ENCODE measurements at regions not wholly inside any gene's neighbourhood (a gene's known extent, or its start where the extent isn't known, plus 50 kb on each side); places are given as distances from the start of the nearest gene placed in this dataset.

DNA sequence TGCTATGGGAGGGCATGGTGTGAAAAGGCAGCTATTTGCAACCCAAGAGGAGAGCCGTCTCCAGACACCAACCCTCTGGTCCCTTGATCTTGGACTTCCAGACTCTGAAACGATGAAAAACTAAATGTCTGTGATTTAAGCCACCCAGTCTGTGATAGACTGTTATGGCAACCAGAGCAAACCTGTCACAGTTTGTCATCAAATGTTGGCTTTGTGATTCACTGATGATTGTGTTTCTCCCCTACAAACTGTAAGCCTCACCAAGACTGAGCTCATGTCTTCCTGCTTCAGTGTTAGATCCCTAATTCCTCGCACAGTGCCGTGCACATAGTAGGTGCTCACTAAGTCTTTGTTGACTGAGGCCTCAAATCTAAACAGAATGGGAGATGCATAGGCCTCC is 224.6 kb upstream of the PITRM1 start:
- DNase-seq (ENCODE audit: extremely low read depth, low read depth), result no peak
- TF ChIP-seq, protein P1, sequence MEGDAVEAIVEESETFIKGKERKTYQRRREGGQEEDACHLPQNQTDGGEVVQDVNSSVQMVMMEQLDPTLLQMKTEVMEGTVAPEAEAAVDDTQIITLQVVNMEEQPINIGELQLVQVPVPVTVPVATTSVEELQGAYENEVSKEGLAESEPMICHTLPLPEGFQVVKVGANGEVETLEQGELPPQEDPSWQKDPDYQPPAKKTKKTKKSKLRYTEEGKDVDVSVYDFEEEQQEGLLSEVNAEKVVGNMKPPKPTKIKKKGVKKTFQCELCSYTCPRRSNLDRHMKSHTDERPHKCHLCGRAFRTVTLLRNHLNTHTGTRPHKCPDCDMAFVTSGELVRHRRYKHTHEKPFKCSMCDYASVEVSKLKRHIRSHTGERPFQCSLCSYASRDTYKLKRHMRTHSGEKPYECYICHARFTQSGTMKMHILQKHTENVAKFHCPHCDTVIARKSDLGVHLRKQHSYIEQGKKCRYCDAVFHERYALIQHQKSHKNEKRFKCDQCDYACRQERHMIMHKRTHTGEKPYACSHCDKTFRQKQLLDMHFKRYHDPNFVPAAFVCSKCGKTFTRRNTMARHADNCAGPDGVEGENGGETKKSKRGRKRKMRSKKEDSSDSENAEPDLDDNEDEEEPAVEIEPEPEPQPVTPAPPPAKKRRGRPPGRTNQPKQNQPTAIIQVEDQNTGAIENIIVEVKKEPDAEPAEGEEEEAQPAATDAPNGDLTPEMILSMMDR (IDR thresholded peaks at IDR 0.05; ENCODE audit: low read depth, low read length), result no peak

DNA sequence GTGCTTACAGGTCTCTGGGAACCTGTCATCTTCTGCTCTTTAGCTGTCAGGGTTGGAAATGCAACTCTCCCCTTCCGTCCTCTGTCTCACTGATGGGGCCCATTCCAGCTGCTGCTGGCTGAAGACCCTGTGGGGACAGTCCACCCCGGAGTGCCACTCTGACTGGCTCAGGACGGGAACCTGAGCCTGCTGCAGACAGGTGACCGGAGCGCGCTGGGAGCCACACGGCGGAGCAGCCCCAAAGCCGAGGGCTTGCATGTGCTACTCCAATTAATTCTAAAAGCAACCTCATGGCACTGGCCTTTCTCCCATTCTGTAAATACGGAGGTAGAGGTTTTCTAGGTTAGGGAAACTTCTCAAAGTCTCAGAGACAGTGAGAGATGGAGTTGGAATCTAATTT is 223.5 kb upstream of the PITRM1 start:
- TF ChIP-seq, protein P1 (IDR thresholded peaks at IDR 0.05; ENCODE audit: low read depth, low read length), result no peak

DNA sequence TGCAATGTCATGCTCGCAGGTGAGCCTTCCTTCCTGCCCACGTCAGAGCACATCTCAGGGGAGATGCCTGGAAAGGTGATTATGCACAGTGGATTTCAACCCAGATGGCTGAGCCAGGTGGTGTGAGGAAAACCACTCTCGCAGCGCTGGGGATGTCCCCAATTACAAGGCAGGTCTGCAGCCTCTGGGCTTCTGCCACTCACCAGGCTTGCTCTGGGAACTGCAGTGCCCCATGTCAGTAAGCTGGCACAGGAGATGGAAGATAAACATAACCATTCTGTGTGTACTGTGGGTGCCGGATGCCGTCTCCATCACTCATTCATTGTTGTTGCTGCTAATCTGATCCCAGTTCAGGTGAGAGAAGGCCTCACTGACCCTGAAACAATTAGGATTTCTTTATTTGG is 222.9 kb upstream of the PITRM1 start:
- DNase-seq (ENCODE audit: extremely low read depth, low read depth), result no peak
- TF ChIP-seq, protein P1 (IDR thresholded peaks at IDR 0.05; ENCODE audit: low read depth, low read length), result no peak

More for the DNA sequence above, 223.5 kb upstream of the PITRM1 start:
- DNase-seq (ENCODE audit: extremely low read depth, low read depth), result no peak

DNA sequence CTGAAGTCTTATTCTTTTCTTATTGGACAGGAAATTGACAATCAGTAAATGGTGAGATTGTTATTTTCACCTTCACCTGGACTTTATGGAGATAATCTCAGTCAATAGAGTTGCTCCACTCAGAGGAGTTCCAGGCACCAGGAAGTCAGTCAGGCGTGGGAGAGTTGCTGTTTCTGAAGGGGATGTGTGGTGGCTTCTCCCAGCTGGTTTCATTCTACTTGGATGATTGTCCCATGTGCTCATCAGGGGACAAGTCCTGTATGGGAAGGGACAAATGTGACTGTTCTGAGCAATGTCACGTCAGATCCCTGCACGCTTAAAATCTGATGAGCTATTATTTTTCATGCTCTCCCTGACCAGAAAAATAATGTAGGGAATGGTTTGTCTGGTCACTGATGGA is 222.5 kb upstream of the PITRM1 start:
- no peak for DNase-seq (ENCODE audit: extremely low read depth, low read depth)
- TF ChIP-seq, protein P1 (IDR thresholded peaks at IDR 0.05; ENCODE audit: low read depth, low read length), result no peak

DNA sequence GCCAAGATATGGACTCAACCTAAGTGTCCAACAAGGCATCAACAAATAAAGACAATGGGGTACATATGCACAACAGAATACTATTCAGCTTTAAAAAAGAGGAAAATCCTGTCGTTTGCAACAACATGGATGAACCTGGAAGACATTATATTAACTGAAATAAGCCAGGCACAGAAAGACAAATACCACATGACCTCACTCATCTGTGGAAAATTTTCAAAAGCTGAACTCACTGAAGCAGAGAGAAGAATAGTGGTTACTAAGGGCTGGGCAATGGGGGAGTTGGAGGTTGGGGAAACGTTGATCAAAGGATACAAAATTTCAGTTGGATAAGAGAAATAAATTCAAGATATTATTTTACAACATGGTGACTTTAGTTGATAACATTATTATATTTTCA is 221.4 kb upstream of the PITRM1 start:
- DNase-seq (ENCODE audit: extremely low read depth, low read depth), result no peak
- TF ChIP-seq, protein P1 (IDR thresholded peaks at IDR 0.05; ENCODE audit: low read depth, low read length), result no peak

DNA sequence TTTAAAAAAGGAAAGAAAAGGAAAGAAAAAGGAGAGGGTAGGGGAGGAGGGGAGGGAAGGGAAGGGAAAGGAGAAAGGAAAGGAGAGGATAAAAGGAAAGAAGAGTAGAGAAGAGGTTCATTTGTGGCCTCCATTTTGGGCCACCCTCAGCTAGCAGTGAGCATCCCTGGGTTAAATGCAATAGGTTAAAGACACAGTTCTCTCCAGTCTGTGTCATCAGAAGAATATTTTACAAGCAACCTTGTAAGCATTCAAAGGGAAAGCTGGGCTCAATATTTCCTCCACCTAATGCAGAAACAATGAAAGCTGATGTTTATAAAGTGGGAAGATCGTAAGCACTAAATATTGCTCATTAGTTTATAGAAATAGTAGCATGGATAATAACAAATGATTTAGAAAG is 219.1 kb upstream of the PITRM1 start:
- DNase-seq (ENCODE audit: extremely low read depth, low read depth), result no peak
- TF ChIP-seq, protein P1 (IDR thresholded peaks at IDR 0.05; ENCODE audit: low read depth, low read length), result no peak

DNA sequence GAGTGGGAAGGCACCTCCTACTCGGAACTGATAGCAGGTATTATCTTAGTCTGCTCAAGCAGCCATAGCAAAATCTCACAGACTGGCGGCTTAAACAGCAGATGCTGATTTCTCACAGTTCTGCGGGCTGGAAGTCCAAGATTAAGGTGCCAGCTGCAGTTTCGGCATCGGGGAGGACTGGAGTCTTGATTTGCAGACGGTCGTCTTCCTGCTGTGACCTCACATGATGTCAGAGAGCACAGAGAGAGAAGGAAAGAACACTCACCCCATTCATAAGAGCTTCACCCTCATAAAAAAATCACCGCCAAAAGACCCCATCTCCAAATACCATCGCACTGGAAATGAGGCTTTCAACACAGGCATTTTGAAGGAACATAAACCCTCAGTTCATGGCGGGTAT is 216.5 kb upstream of the PITRM1 start:
- TF ChIP-seq, protein P1 (IDR thresholded peaks at IDR 0.05; ENCODE audit: low read depth, low read length), result no peak
- DNase-seq (ENCODE audit: extremely low read depth, low read depth), result no peak
